IMR-90 (cell line): ENCODE measurements at regions not wholly inside any gene's neighbourhood (a gene's known extent, or its start where the extent isn't known, plus 50 kb on each side); places are given as distances from the start of the nearest gene placed in this dataset.

Source experiments
- ATAC-seq: fragments of 200-7000 bp; cut with Tn5 transposase; 2 replicates; pipeline ENCODE4 v1.9.1; 2020; ENCODE audit warnings: low read depth, mild to moderate bottlenecking, moderate library complexity
- BruUV-seq: library from RNA; stranded (reverse); fragments of 400-500 nt; replicated peaks from 2 replicates; lab custom pipeline; 2021; lab: Mats Ljungman, UMichigan
- CTCF ChIA-PET: fragments of 300-600 bp; formaldehyde crosslinking; extraction: SDS; loops from one replicate; lab custom pipeline; 2021; ENCODE audit warnings: antibody characterized with exemption; lab: Yijun Ruan, JAX
- POLR2A ChIA-PET: fragments of 300-600 bp; sonication (Branson Sonifier 250); formaldehyde crosslinking; loops from one replicate; lab custom pipeline; 2022; ENCODE audit warnings: antibody characterized with exemption; ENCODE audit not compliant: unreplicated experiment; lab: Charles Lee
- DNase-seq: peaks from one replicate; pipeline ENCODE4 v3.0.0; 2013
- H2AFZ ChIP-seq: replicated peaks from 2 replicates; pipeline ENCODE3; 2013; ENCODE audit warnings: low read length, mild to moderate bottlenecking; ENCODE audit not compliant: poor library complexity
- H2AK5ac ChIP-seq: 2 replicates; pipeline ENCODE4 v1.6.1; 2013; ENCODE audit warnings: low read depth, low read length, inconsistent platforms
- H2AK9ac ChIP-seq: replicated peaks from 2 replicates; pipeline ENCODE3; 2013; ENCODE audit warnings: mild to moderate bottlenecking, low read depth, low read length, moderate library complexity; ENCODE audit not compliant: poor library complexity
- H2BK120ac ChIP-seq: 2 replicates; pipeline ENCODE4 v1.6.1; 2013; ENCODE audit warnings: low read depth, low read length, inconsistent platforms
- H2BK15ac ChIP-seq: 3 replicates; pipeline ENCODE4 v1.6.1; 2013; ENCODE audit warnings: low read depth, low read length, inconsistent platforms
- H2BK20ac ChIP-seq: 2 replicates; pipeline ENCODE4 v1.6.1; 2013; ENCODE audit warnings: low read depth, mild to moderate bottlenecking, inconsistent platforms, low read length, moderate library complexity
- H2BK5ac ChIP-seq: 2 replicates; pipeline ENCODE4 v1.6.1; 2013; ENCODE audit warnings: mild to moderate bottlenecking, low read depth, low read length, inconsistent platforms; ENCODE audit not compliant: poor library complexity, severe bottlenecking
- H3K14ac ChIP-seq: replicated peaks from 2 replicates; pipeline ENCODE4 v1.6.1; 2013; ENCODE audit warnings: low read depth, low read length, inconsistent platforms
- H3K18ac ChIP-seq: 2 replicates; pipeline ENCODE4 v1.6.1; 2013; ENCODE audit warnings: low read depth, low read length, control low read depth
- H3K23ac ChIP-seq: 2 replicates; pipeline ENCODE4 v1.6.1; 2013; ENCODE audit warnings: low read depth, low read length, inconsistent platforms
- H3K27ac ChIP-seq: 2 replicates; pipeline ENCODE4 v1.5.1; 2013; ENCODE audit warnings: mild to moderate bottlenecking, control low read depth, low read length; ENCODE audit not compliant: insufficient read depth
- H3K27me3 ChIP-seq: 2 replicates; pipeline ENCODE4 v1.6.1; 2013; ENCODE audit warnings: low read length; ENCODE audit not compliant: control insufficient read depth, insufficient read depth
- H3K36me3 ChIP-seq: 2 replicates; pipeline ENCODE4 v1.6.1; 2013; ENCODE audit warnings: low read length, mixed read lengths; ENCODE audit not compliant: control insufficient read depth, insufficient read depth
- H3K4ac ChIP-seq: 2 replicates; pipeline ENCODE4 v1.6.1; 2013; ENCODE audit warnings: low read depth, low read length, inconsistent platforms
- H3K4me1 ChIP-seq: 2 replicates; pipeline ENCODE4 v1.6.1; 2013; ENCODE audit warnings: low read length, mixed read lengths; ENCODE audit not compliant: control insufficient read depth, insufficient read depth
- H3K4me2 ChIP-seq: 2 replicates; pipeline ENCODE4 v1.6.1; 2013; ENCODE audit warnings: low read depth, mild to moderate bottlenecking, control low read depth, low read length, moderate library complexity
- H3K4me3 ChIP-seq: 2 replicates; pipeline ENCODE4 v1.5.1; 2013; ENCODE audit warnings: low read depth, mild to moderate bottlenecking, control low read depth, low read length, moderate library complexity; ENCODE audit not compliant: insufficient read depth
- H3K56ac ChIP-seq: 2 replicates; pipeline ENCODE4 v1.6.1; 2013; ENCODE audit warnings: low read length, inconsistent platforms; ENCODE audit not compliant: insufficient read depth; ENCODE audit errors: extremely low read depth
- H3K79me1 ChIP-seq, 2 experiments: 2 replicates each; pipeline ENCODE4 v1.6.1; 2013; ENCODE audit warnings: low read length in 2 of 2, inconsistent platforms in 1 of 2, low read depth in 1 of 2
- H3K9ac ChIP-seq: 2 replicates; pipeline ENCODE4 v1.6.1; 2013; ENCODE audit warnings: low read depth, low read length, control low read depth
- H3K9me1 ChIP-seq: 2 replicates; pipeline ENCODE4 v1.6.1; 2013; ENCODE audit warnings: low read length, inconsistent platforms; ENCODE audit not compliant: insufficient read depth
- H3K9me3 ChIP-seq: 2 replicates; pipeline ENCODE4 v1.6.1; 2013; ENCODE audit warnings: low read length; ENCODE audit not compliant: control insufficient read depth, insufficient read depth
- H4K20me1 ChIP-seq: 2 replicates; pipeline ENCODE4 v1.6.1; 2013; ENCODE audit warnings: low read length, inconsistent platforms; ENCODE audit not compliant: insufficient read depth
- H4K5ac ChIP-seq: 2 replicates; pipeline ENCODE4 v1.6.1; 2013; ENCODE audit warnings: mild to moderate bottlenecking, low read depth, low read length, control low read depth
- H4K8ac ChIP-seq, 2 experiments: 2 replicates each; pipeline ENCODE4 v1.6.1; 2013; ENCODE audit warnings: low read depth in 2 of 2, low read length in 2 of 2, control low read depth in 1 of 2, inconsistent platforms in 1 of 2
- H4K91ac ChIP-seq: 2 replicates; pipeline ENCODE4 v1.6.1; 2013; ENCODE audit warnings: low read depth, low read length, inconsistent platforms; ENCODE audit not compliant: insufficient read depth
- BHLHE40 ChIP-seq: fragments of 150-350 bp; IDR thresholded peaks from 2 replicates; pipeline ENCODE4 v1.6.1; 2016; ENCODE audit warnings: mild to moderate bottlenecking, low read depth, low read length
- FOS ChIP-seq: fragments of 150-350 bp; IDR thresholded peaks from 2 replicates; pipeline ENCODE4 v1.6.1; 2016; ENCODE audit warnings: low read depth, low read length
- MAFK ChIP-seq: IDR thresholded peaks from 2 replicates; pipeline ENCODE4 v1.6.1; 2012; ENCODE audit warnings: low read depth, low read length, improper control_type of control experiment
- MAZ ChIP-seq: IDR thresholded peaks from 2 replicates; pipeline ENCODE4 v1.6.1; 2012; ENCODE audit warnings: low read depth, mild to moderate bottlenecking, low read length, improper control_type of control experiment, moderate library complexity, borderline replicate concordance
- NFE2L2 ChIP-seq: fragments of 150-350 bp; IDR thresholded peaks from 2 replicates; pipeline ENCODE4 v1.6.1; 2016; ENCODE audit warnings: low read depth, mild to moderate bottlenecking, low read length
- POLR2A ChIP-seq: IDR thresholded peaks from 2 replicates; pipeline ENCODE4 v1.6.1; 2012; ENCODE audit warnings: mild to moderate bottlenecking, low read depth, low read length
- RAD21 ChIP-seq: IDR thresholded peaks from 2 replicates; pipeline ENCODE4 v1.6.1; 2012; ENCODE audit warnings: low read length, improper control_type of control experiment
- RCOR1 ChIP-seq: IDR thresholded peaks from 2 replicates; pipeline ENCODE4 v1.6.1; 2012; ENCODE audit warnings: mild to moderate bottlenecking, low read length, improper control_type of control experiment; ENCODE audit not compliant: insufficient replicate concordance
- RFX5 ChIP-seq: IDR thresholded peaks from 2 replicates; pipeline ENCODE4 v1.8.0; 2012; ENCODE audit warnings: low read depth, mild to moderate bottlenecking, low read length, moderate library complexity
- SMC3 ChIP-seq: fragments of 150-350 bp; IDR thresholded peaks from 2 replicates; pipeline ENCODE4 v1.6.1; 2016; ENCODE audit warnings: low read depth, mild to moderate bottlenecking, antibody characterized with exemption, low read length, moderate library complexity
- WGBS, 2 experiments: methylation state at CpG; one replicate each; pipeline versions ENCODE4 v1.1.5 to v1.1.7; 2013; ENCODE audit warnings: missing lambda C conversion rate in 2 of 2; ENCODE audit not compliant: insufficient read length in 1 of 2; ENCODE audit errors: extremely low coverage in 2 of 2; 5-methylcytosine and 5-hydroxymethylcytosine counted together
- dilution Hi-C: fragments of 300-500 bp; cut with HindIII; formaldehyde crosslinking; loops from one replicate; pipeline ENCODE4 v1.14.3; 2018; ENCODE audit warnings: low sequenced_read_pairs; ENCODE audit not compliant: unreplicated experiment
- in situ Hi-C: fragments of 300-500 bp; cut with MboI; formaldehyde crosslinking; loops from 3 replicates; pipeline ENCODE4 v1.14.3; 2019; ENCODE audit warnings: low sequenced_read_pairs, inconsistent platforms, mixed read lengths
- intact Hi-C: fragments of 100-400 bp; cut with micrococcal nuclease; formaldehyde crosslinking; loops from 2 replicates; pipeline ENCODE4 v1.10.0; 2022
- TF ChIP-seq, protein P1 (sequence below): conservative IDR thresholded peaks from 2 replicates; pipeline ENCODE4 v1.5.1; 2012; ENCODE audit warnings: mild to moderate bottlenecking, low read depth, low read length, improper control_type of control experiment
- TF ChIP-seq, protein P2 (sequence below): fragments of 150-350 bp; IDR thresholded peaks from 2 replicates; pipeline ENCODE4 v1.6.1; 2017; ENCODE audit warnings: mild to moderate bottlenecking, antibody characterized with exemption, low read length, low read depth

DNA sequence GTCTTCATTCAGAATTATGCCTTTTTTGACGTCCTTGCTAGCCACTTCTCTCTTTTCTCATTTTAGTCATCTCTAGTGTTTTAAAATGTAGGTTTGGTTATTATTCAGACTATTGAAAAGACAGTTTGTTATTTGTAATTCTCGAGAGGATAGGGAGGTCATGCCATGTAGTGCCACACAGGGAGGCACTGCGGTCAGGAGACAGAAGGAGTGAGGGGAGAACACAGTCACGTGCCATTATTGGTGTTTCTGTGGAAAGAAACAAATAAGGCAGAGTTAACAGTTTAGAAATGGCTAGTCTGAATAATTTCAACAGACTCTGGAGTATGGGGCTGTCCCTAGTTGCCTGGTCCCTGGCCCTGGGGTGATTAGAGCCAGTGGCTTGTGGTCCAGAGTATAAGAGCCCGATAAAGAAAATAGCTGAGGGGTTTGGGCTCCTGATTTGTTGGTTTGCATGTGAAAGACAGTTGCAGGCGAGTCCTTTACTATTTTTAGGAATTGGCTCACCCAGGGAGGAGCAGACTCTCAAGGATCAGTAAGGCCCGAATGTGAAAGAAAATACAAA is 278.1 kb upstream of the SEL1L start:
- Histone ChIP-seq H2BK120ac (no peak overlapping the region), H4K91ac (no peak overlapping the region), H2AK5ac (no peak overlapping the region), H4K20me1 (no peaks in the 10 kb centered on the region), H3K4me3 (no peak overlapping the region), H3K9me1 (no peaks in the 10 kb centered on the region), H2BK15ac (no peak overlapping the region), H3K9me3 (peaks cover 13% of the 10 kb centered on the region), H3K27ac (no peak overlapping the region), H3K4ac (no peak overlapping the region), H3K9ac (no peak overlapping the region), H4K8ac (no peak overlapping the region), H3K23ac (no peak overlapping the region), H2BK5ac (no peak overlapping the region), H3K36me3 (no peaks in the 10 kb centered on the region), H2AFZ (no peak overlapping the region), H3K4me1 (no peaks in the 10 kb centered on the region), H3K4me2 (no peak overlapping the region), H3K79me1 (no peaks in the 10 kb centered on the region), H4K5ac (no peak overlapping the region), H3K27me3 (no peaks in the 10 kb centered on the region), H3K56ac (no peak overlapping the region), H2BK20ac (no peak overlapping the region), H3K14ac (no peak overlapping the region), H3K18ac (no peak overlapping the region), H2AK9ac (no peak overlapping the region)
- DNase-seq, result no peak
- dilution Hi-C loops (no loop called here), in situ Hi-C loops (no loop called here), intact Hi-C loops (no loop called here)
- no peak for TF ChIP-seq RAD21
- TF ChIP-seq POLR2A, result no peak
- no peak for TF ChIP-seq FOS
- no peak for TF ChIP-seq RCOR1
- TF ChIP-seq MAFK, result no peak
- no peak for TF ChIP-seq MAZ
- TF ChIP-seq, protein P1, sequence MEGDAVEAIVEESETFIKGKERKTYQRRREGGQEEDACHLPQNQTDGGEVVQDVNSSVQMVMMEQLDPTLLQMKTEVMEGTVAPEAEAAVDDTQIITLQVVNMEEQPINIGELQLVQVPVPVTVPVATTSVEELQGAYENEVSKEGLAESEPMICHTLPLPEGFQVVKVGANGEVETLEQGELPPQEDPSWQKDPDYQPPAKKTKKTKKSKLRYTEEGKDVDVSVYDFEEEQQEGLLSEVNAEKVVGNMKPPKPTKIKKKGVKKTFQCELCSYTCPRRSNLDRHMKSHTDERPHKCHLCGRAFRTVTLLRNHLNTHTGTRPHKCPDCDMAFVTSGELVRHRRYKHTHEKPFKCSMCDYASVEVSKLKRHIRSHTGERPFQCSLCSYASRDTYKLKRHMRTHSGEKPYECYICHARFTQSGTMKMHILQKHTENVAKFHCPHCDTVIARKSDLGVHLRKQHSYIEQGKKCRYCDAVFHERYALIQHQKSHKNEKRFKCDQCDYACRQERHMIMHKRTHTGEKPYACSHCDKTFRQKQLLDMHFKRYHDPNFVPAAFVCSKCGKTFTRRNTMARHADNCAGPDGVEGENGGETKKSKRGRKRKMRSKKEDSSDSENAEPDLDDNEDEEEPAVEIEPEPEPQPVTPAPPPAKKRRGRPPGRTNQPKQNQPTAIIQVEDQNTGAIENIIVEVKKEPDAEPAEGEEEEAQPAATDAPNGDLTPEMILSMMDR, result no peak
- TF ChIP-seq NFE2L2, result no peak
- TF ChIP-seq RFX5, result no peak
- TF ChIP-seq, protein P2, sequence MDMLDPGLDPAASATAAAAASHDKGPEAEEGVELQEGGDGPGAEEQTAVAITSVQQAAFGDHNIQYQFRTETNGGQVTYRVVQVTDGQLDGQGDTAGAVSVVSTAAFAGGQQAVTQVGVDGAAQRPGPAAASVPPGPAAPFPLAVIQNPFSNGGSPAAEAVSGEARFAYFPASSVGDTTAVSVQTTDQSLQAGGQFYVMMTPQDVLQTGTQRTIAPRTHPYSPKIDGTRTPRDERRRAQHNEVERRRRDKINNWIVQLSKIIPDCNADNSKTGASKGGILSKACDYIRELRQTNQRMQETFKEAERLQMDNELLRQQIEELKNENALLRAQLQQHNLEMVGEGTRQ, result no peak
- no peak for TF ChIP-seq BHLHE40
- TF ChIP-seq SMC3, result no peak
- POLR2A ChIA-PET, result no interaction called here
- no CpG with 5 or more reads among the region's 7 CpGs for WGBS, 2 experiments
- CTCF ChIA-PET, result no interaction called here
- no TSS peak for BruUV-seq
- no peak for ATAC-seq
